ENCODE measurements at regions not wholly inside any gene's neighbourhood (a gene's known extent, or its start where the extent isn't known, plus 50 kb on each side); places are given as distances from the start of the nearest gene placed in this dataset.

- no peak for FAIRE-seq
Measured at GRCh38 chr2:175624785-175625184, 377.3 kb downstream of the LNPK start.

DNA sequence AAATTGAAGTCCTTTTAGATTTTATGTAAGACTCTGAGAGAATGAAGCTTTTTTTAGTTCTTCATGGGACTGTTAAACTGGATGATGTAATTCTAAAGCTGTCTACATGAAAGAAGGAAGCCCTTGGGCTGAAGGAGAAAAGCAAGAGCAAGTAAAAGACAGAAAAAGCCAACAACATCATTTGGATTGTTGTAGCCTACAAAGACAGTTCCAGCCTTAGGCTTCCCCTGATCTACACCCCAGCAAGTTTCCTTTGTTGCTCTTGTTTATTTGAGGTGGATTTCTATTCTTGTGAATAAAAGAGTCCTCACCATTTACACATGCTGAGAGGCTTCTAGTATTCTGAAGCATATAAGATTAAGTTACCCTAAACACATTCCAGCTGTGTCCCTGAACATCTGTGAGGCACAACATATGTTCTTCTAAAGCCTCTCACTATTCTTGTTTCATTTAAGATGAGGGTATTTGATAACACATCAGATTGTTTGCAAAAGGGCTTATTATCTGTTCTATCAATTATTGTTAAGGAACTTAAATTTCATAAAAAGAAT, 377.8 kb downstream of the LNPK start:
- TF ChIP-seq, protein P1, sequence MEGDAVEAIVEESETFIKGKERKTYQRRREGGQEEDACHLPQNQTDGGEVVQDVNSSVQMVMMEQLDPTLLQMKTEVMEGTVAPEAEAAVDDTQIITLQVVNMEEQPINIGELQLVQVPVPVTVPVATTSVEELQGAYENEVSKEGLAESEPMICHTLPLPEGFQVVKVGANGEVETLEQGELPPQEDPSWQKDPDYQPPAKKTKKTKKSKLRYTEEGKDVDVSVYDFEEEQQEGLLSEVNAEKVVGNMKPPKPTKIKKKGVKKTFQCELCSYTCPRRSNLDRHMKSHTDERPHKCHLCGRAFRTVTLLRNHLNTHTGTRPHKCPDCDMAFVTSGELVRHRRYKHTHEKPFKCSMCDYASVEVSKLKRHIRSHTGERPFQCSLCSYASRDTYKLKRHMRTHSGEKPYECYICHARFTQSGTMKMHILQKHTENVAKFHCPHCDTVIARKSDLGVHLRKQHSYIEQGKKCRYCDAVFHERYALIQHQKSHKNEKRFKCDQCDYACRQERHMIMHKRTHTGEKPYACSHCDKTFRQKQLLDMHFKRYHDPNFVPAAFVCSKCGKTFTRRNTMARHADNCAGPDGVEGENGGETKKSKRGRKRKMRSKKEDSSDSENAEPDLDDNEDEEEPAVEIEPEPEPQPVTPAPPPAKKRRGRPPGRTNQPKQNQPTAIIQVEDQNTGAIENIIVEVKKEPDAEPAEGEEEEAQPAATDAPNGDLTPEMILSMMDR (IDR thresholded peaks at IDR 0.05; ENCODE audit: borderline replicate concordance, extremely low read depth, insufficient read depth): no peak
- H3K4me1 ChIP-seq (ENCODE audit: control insufficient read depth in 2 of 3, insufficient read depth in 2 of 3, low read depth in 1 of 3, low read length in 3 of 3): peaks cover 0 to 4% (median 0%) of the 10 kb centered on the region in 3 donors
- no peaks in the 10 kb centered on the region for H3K36me3 ChIP-seq (ENCODE audit: control insufficient read depth in 2 of 3, insufficient read depth in 3 of 3, low read length in 3 of 3)
- H3K4me3 ChIP-seq (ENCODE audit: low read length in 3 of 3): no peak overlapping the region
- DNase-seq: peak in 2 of 5 donors; percentile 52 to 69
- no peak overlapping the region for H3K9ac ChIP-seq (ENCODE audit: low read length in 3 of 3)
- intact Hi-C loops (cut with DNase I): no loop called here
- no peak for FAIRE-seq
- no peaks in the 10 kb centered on the region for H3K27me3 ChIP-seq (ENCODE audit: control insufficient read depth, insufficient read depth, low read length)
- H3K27ac ChIP-seq (ENCODE audit: low read depth in 2 of 2, low read length in 2 of 2): no peak overlapping the region
- H3K9me3 ChIP-seq (ENCODE audit: control insufficient read depth in 2 of 3, insufficient read depth in 1 of 3, low read length in 3 of 3): no peaks in the 10 kb centered on the region

More at GRCh38 chr2:175624785-175625184, 377.3 kb downstream of the LNPK start:
- intact Hi-C loops (cut with DNase I): no loop called here
- no peaks in the 10 kb centered on the region for H3K36me3 ChIP-seq (ENCODE audit: control insufficient read depth in 2 of 3, insufficient read depth in 3 of 3, low read length in 3 of 3)
- H3K9me3 ChIP-seq (ENCODE audit: control insufficient read depth in 2 of 3, insufficient read depth in 1 of 3, low read length in 3 of 3): no peaks in the 10 kb centered on the region
- H3K27me3 ChIP-seq (ENCODE audit: control insufficient read depth, insufficient read depth, low read length): no peaks in the 10 kb centered on the region
- H3K27ac ChIP-seq (ENCODE audit: low read depth in 2 of 2, low read length in 2 of 2): no peak overlapping the region
- TF ChIP-seq, protein P1 (IDR thresholded peaks at IDR 0.05; ENCODE audit: borderline replicate concordance, extremely low read depth, insufficient read depth): no peak
- no peak overlapping the region for H3K9ac ChIP-seq (ENCODE audit: low read length in 3 of 3)
- peaks cover 0 to 4% (median 0%) of the 10 kb centered on the region in 3 donors for H3K4me1 ChIP-seq (ENCODE audit: control insufficient read depth in 2 of 3, insufficient read depth in 2 of 3, low read depth in 1 of 3, low read length in 3 of 3)
- DNase-seq: no peak
- no peak overlapping the region for H3K4me3 ChIP-seq (ENCODE audit: low read length in 3 of 3)

DNA sequence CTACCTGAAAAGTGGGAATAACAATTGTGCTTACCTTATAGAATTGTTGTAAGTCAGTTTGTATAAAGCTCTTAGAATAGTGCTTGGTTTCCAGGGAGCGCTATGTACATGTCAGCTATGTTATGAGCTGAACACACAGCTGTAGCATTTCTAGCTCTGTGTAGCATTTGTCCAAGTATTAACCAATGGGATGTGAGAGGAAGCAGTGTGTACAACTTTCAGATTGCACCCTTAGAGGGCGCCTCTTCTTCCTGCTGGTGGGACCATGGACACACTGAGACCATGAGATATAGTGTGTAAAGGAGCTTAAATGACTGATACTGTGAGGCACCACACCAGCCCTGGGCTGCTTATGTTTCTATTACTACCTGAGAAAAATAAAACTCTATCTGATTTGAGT, 380.2 kb downstream of the LNPK start:
- Histone ChIP-seq H3K27ac (ENCODE audit: low read depth in 2 of 2, low read length in 2 of 2) (no peak overlapping the region), H3K9ac (ENCODE audit: low read length in 3 of 3) (no peak overlapping the region), H3K36me3 (ENCODE audit: control insufficient read depth in 2 of 3, insufficient read depth in 3 of 3, low read length in 3 of 3) (no peaks in the 10 kb centered on the region), H3K4me3 (ENCODE audit: low read length in 3 of 3) (no peak overlapping the region), H3K4me1 (ENCODE audit: control insufficient read depth in 2 of 3, insufficient read depth in 2 of 3, low read depth in 1 of 3, low read length in 3 of 3) (peaks cover 0 to 4% (median 0%) of the 10 kb centered on the region in 3 donors), H3K27me3 (ENCODE audit: control insufficient read depth, insufficient read depth, low read length) (no peaks in the 10 kb centered on the region), H3K9me3 (ENCODE audit: control insufficient read depth in 2 of 3, insufficient read depth in 1 of 3, low read length in 3 of 3) (no peaks in the 10 kb centered on the region)
- intact Hi-C loops (cut with DNase I): no loop called here
- DNase-seq (peak in 1 of 5 donors; percentile 55), FAIRE-seq (no peak)
- TF ChIP-seq, protein P1 (IDR thresholded peaks at IDR 0.05; ENCODE audit: borderline replicate concordance, extremely low read depth, insufficient read depth): no peak

DNA sequence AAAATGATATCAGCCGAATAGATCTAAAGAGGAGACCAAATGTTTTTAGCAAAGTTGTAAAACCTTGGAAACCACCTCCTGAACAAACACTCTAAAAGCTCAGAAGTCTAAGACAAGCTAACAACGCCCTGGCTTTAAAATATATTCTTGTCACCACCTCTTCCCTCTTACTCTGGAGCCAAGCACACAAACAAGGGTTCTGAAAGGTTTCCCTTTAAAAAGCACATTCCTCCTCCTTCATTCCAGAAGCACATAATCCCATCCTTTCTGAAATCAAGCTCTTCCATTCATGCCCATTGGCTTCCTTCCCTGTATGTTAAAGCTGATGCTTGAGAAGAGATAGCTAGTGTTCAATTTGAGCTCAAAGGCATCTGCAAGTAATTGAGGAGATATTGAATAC, 382.0 kb downstream of the LNPK start:
- Histone ChIP-seq H3K27me3 (ENCODE audit: control insufficient read depth, insufficient read depth, low read length) (no peaks in the 10 kb centered on the region), H3K9ac (ENCODE audit: low read length in 3 of 3) (no peak overlapping the region), H3K27ac (ENCODE audit: low read depth in 2 of 2, low read length in 2 of 2) (no peak overlapping the region), H3K4me1 (ENCODE audit: control insufficient read depth in 2 of 3, insufficient read depth in 2 of 3, low read depth in 1 of 3, low read length in 3 of 3) (peaks cover 0 to 4% (median 0%) of the 10 kb centered on the region in 3 donors), H3K4me3 (ENCODE audit: low read length in 3 of 3) (no peak overlapping the region), H3K36me3 (ENCODE audit: control insufficient read depth in 2 of 3, insufficient read depth in 3 of 3, low read length in 3 of 3) (no peaks in the 10 kb centered on the region), H3K9me3 (ENCODE audit: control insufficient read depth in 2 of 3, insufficient read depth in 1 of 3, low read length in 3 of 3) (no peaks in the 10 kb centered on the region)
- FAIRE-seq (no peak), DNase-seq (peak in 1 of 5 donors; percentile 36)
- TF ChIP-seq, protein P1 (IDR thresholded peaks at IDR 0.05; ENCODE audit: borderline replicate concordance, extremely low read depth, insufficient read depth): no peak
- intact Hi-C loops (cut with DNase I): no loop called here

Measured in kidney (tissue), 13 donors.